Tibial artery (tissue), 4 donors: ENCODE measurements at regions not wholly inside any gene's neighbourhood (a gene's known extent, or its start where the extent isn't known, plus 50 kb on each side); places are given as distances from the start of the nearest gene placed in this dataset.

Source experiments
- DNase-seq, 2 donors: peaks; one replicate each; pipeline ENCODE4 v3.0.0-alpha.2; 2019
- H3K27ac ChIP-seq, 2 donors: fragments of 200-600 bp; sonication (generic) in 1 of 2; 1 replicate in 1 of 2; 2 replicates in 1 of 2; pipeline ENCODE4 v1.5.1; 2018 to 2019; ENCODE audit warnings: mild to moderate bottlenecking in 1 of 2
- H3K27me3 ChIP-seq, 2 donors: fragments of 200-600 bp; sonication (generic) in 1 of 2; one replicate each; pipeline versions ENCODE4 v1.5.1 to v1.6.0; 2016 to 2019
- H3K36me3 ChIP-seq, 3 donors: fragments of 200-600 bp; sonication (generic) in 2 of 3; one replicate each; pipeline ENCODE4 v1.5.1; 2016 to 2019; ENCODE audit warnings: mild to moderate bottlenecking in 2 of 3
- H3K4me1 ChIP-seq, 4 donors: fragments of 200-600 bp; sonication (generic) in 2 of 4; 1 replicate in 3 of 4; 2 replicates in 1 of 4; pipeline ENCODE4 v1.5.1; 2016 to 2019
- H3K4me3 ChIP-seq, 2 donors: fragments of 200-600 bp; sonication (generic) in 1 of 2; 1 replicate in 1 of 2; 2 replicates in 1 of 2; pipeline ENCODE4 v1.5.1; 2018 to 2019; ENCODE audit warnings: mild to moderate bottlenecking in 2 of 2
- H3K9me3 ChIP-seq, 3 donors: fragments of 200-600 bp; sonication (generic) in 1 of 3; one replicate each; pipeline ENCODE4 v1.5.1; 2016 to 2019
- CTCF ChIP-seq, 2 experiments: fragments of 200-600 bp in 1 of 2; fragments of 450-650 bp in 1 of 2; IDR thresholded peaks; one replicate each; pipeline ENCODE4 v1.5.1; 2017 to 2019; ENCODE audit warnings: antibody characterized with exemption in 2 of 2, mild to moderate bottlenecking in 1 of 2, moderate library complexity in 1 of 2
- intact Hi-C: fragments of 100-400 bp; cut with DNase I; formaldehyde crosslinking; loops from one replicate; pipeline ENCODE4 v1.15.0; 2023; ENCODE audit warnings: low total_unique reads

- H3K4me1 ChIP-seq: peaks cover 0 to 60% (median 32%) of the 10 kb centered on the region in 4 donors
- no peaks in the 10 kb centered on the region for H3K36me3 ChIP-seq
- no peaks in the 10 kb centered on the region for H3K27me3 ChIP-seq
- no peak for TF ChIP-seq CTCF (IDR thresholded peaks at IDR 0.05)
- intact Hi-C loops: no loop called here
- no peaks in the 10 kb centered on the region for H3K9me3 ChIP-seq
- DNase-seq: peak; percentile 59 to 90
- H3K27ac ChIP-seq: no peak overlapping the region
- no peak overlapping the region for H3K4me3 ChIP-seq
Observed at GRCh38 chr5:175214152-175214551, 229.8 kb downstream of the DRD1 start.

GRCh38 chr5:175211956-175212756 is 231.8 kb downstream of the DRD1 start:
- peaks cover 0 to 47% (median 23%) of the 10 kb centered on the region in 4 donors for H3K4me1 ChIP-seq
- H3K27me3 ChIP-seq: no peaks in the 10 kb centered on the region
- H3K4me3 ChIP-seq: no peak overlapping the region
- intact Hi-C loops: no loop called here
- H3K9me3 ChIP-seq: no peaks in the 10 kb centered on the region
- H3K27ac ChIP-seq: no peak overlapping the region
- TF ChIP-seq CTCF (IDR thresholded peaks at IDR 0.05): no peak
- no peak for DNase-seq
- no peaks in the 10 kb centered on the region for H3K36me3 ChIP-seq

GRCh38 chr5:175207321-175208040 is 236.5 kb downstream of the DRD1 start:
- Histone ChIP-seq H3K4me3 (no peak overlapping the region), H3K36me3 (no peaks in the 10 kb centered on the region), H3K4me1 (peaks cover 0 to 23% (median 5%) of the 10 kb centered on the region in 4 donors), H3K27me3 (no peaks in the 10 kb centered on the region), H3K9me3 (no peaks in the 10 kb centered on the region), H3K27ac (no peak overlapping the region)
- intact Hi-C loops: no loop called here
- no peak for TF ChIP-seq CTCF (IDR thresholded peaks at IDR 0.05)
- no peak for DNase-seq

GRCh38 chr5:175206669-175207068 is 237.3 kb downstream of the DRD1 start:
- H3K4me1 ChIP-seq: peaks cover 0 to 23% (median 5%) of the 10 kb centered on the region in 4 donors
- TF ChIP-seq CTCF (IDR thresholded peaks at IDR 0.05): peak; percentile 19 to 35
- H3K27me3 ChIP-seq: no peaks in the 10 kb centered on the region
- no peaks in the 10 kb centered on the region for H3K9me3 ChIP-seq
- intact Hi-C loops: no loop called here
- H3K27ac ChIP-seq: peak overlapping the region in 1 of 2 donors; percentile 31
- no peaks in the 10 kb centered on the region for H3K36me3 ChIP-seq
- peak in 1 of 2 donors; percentile 67 for DNase-seq
- H3K4me3 ChIP-seq: no peak overlapping the region

GRCh38 chr5:175202463-175203068 is 241.4 kb downstream of the DRD1 start:
- TF ChIP-seq CTCF (IDR thresholded peaks at IDR 0.05): no peak
- H3K4me1 ChIP-seq: peaks cover 0 to 20% (median 5%) of the 10 kb centered on the region in 4 donors
- H3K27ac ChIP-seq: no peak overlapping the region
- H3K9me3 ChIP-seq: no peaks in the 10 kb centered on the region
- no peak overlapping the region for H3K4me3 ChIP-seq
- intact Hi-C loops: no loop called here
- H3K36me3 ChIP-seq: no peaks in the 10 kb centered on the region
- DNase-seq: no peak
- no peaks in the 10 kb centered on the region for H3K27me3 ChIP-seq
